Suprapubic skin (tissue), 3 donors: ENCODE measurements at regions not wholly inside any gene's neighbourhood (a gene's known extent, or its start where the extent isn't known, plus 50 kb on each side); places are given as distances from the start of the nearest gene placed in this dataset.

Experiments used
- POLR2AphosphoS5 ChIP-seq, 3 donors: sonication (generic); formaldehyde crosslinking; IDR thresholded peaks; one replicate each; pipeline ENCODE4 v1.6.1; 2017; ENCODE audit warnings: antibody characterized with exemption in 3 of 3
- TF ChIP-seq, protein P1 (sequence below), 2 donors: fragments of 200-600 bp in 1 of 2; fragments of 450-650 bp in 1 of 2; sonication (generic) in 1 of 2; IDR thresholded peaks; one replicate each; pipeline ENCODE4 v1.5.1; 2016 to 2019; ENCODE audit warnings: antibody characterized with exemption in 2 of 2, mild to moderate bottlenecking in 1 of 2, moderate library complexity in 1 of 2

DNA sequence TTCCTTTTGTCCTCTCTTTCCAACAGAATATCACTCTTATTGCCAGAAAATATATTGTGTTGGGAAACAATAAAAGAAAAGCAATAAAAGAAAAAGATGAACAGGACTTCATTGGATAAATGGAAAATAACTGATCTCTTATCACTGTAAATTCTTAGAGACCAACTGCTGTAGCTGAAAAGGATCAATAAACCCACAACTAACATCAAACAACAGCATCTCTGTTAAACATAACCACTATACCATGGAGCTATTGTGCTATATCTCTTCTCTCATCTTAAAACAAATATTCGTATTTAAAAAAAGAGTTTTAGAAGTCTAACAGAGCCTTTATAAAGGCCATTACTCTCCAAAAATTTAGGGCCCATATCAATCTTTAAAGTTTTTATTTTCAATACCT, 502.4 kb downstream of the TMEM232 start:
- TF ChIP-seq, protein P1, sequence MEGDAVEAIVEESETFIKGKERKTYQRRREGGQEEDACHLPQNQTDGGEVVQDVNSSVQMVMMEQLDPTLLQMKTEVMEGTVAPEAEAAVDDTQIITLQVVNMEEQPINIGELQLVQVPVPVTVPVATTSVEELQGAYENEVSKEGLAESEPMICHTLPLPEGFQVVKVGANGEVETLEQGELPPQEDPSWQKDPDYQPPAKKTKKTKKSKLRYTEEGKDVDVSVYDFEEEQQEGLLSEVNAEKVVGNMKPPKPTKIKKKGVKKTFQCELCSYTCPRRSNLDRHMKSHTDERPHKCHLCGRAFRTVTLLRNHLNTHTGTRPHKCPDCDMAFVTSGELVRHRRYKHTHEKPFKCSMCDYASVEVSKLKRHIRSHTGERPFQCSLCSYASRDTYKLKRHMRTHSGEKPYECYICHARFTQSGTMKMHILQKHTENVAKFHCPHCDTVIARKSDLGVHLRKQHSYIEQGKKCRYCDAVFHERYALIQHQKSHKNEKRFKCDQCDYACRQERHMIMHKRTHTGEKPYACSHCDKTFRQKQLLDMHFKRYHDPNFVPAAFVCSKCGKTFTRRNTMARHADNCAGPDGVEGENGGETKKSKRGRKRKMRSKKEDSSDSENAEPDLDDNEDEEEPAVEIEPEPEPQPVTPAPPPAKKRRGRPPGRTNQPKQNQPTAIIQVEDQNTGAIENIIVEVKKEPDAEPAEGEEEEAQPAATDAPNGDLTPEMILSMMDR (IDR thresholded peaks at IDR 0.05): no peak
- TF ChIP-seq POLR2AphosphoS5 (IDR thresholded peaks at IDR 0.05): no peak
